ENCODE measurements at regions not wholly inside any gene's neighbourhood (a gene's known extent, or its start where the extent isn't known, plus 50 kb on each side); places are given as distances from the start of the nearest gene placed in this dataset.
"Not testable (repeated sequence)": the region's sequence is repeated elsewhere in the genome, so short reads cannot be mapped to it uniquely, and the experiment has no call there.

GRCh38 chrX:3493605-3494004, 147.2 kb upstream of the MXRA5 start:
- Histone ChIP-seq H3K9me3 (no peaks in the 10 kb centered on the region), H3K36me3 (no peaks in the 10 kb centered on the region), H3K4me1 (no peaks in the 10 kb centered on the region), H3K27ac (no peak overlapping the region), H3K4me3 (no peak overlapping the region), H3K27me3 (no peaks in the 10 kb centered on the region)
- no peak for TF ChIP-seq POLR2A (IDR thresholded peaks at IDR 0.05)
- TF ChIP-seq CTCF (IDR thresholded peaks at IDR 0.05) = no peak
- intact Hi-C loops (cut with DNase I) = no loop called here
- DNase-seq = no peak
- no peak for ATAC-seq

DNA sequence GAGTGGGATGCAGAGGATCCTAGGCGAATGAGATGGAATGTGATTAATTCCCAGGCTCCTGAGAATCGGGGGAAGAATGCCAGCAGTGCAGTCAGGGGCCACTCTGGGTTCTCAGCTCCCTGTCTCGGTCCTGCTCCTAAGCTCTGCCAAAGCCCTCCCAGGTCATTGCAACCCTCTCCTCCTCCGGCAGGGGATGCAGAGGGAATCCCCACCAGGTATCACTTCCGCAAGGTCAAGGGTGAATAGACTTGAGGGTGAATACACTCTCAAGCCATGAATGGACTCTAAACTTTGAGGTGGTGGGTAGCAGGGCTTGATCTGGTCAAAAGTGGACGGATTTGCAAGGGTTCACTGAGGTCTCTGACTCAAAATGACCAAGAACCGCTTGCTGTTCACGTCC, 139.3 kb upstream of the MXRA5 start:
- H3K4me3 ChIP-seq = no peak overlapping the region
- H3K9me3 ChIP-seq = no peaks in the 10 kb centered on the region
- no peak overlapping the region for H3K27ac ChIP-seq
- no peaks in the 10 kb centered on the region for H3K27me3 ChIP-seq
- ATAC-seq = no peak
- intact Hi-C loops (cut with DNase I) = no loop called here
- H3K36me3 ChIP-seq = no peaks in the 10 kb centered on the region
- no peak for DNase-seq
- TF ChIP-seq POLR2A (IDR thresholded peaks at IDR 0.05) = no peak
- no peak for TF ChIP-seq CTCF (IDR thresholded peaks at IDR 0.05)
- no peaks in the 10 kb centered on the region for H3K4me1 ChIP-seq
- WGBS, 4 donors = 66 to 82% (median 79%) methylated on average over 8 of the region's 8 CpGs

GRCh38 chrX:3479026-3479425, 132.6 kb upstream of the MXRA5 start:
- Histone ChIP-seq H3K4me1 (no peaks in the 10 kb centered on the region), H3K27me3 (no peaks in the 10 kb centered on the region), H3K36me3 (no peaks in the 10 kb centered on the region), H3K4me3 (no peak overlapping the region), H3K9me3 (peaks cover 0 to 4% (median 0%) of the 10 kb centered on the region in 12 donors), H3K27ac (no peak overlapping the region)
- no peak for ATAC-seq
- TF ChIP-seq POLR2A (IDR thresholded peaks at IDR 0.05) (no peak), CTCF (IDR thresholded peaks at IDR 0.05) (no peak)
- WGBS, 4 donors = 81 to 89% (median 82%) methylated on average over 4 of the region's 4 CpGs
- intact Hi-C loops (cut with DNase I) = no loop called here
- DNase-seq = no peak

GRCh38 chrX:3476973-3477372, 130.5 kb upstream of the MXRA5 start:
- no peak for ATAC-seq
- no peak overlapping the region for H3K4me3 ChIP-seq

DNA sequence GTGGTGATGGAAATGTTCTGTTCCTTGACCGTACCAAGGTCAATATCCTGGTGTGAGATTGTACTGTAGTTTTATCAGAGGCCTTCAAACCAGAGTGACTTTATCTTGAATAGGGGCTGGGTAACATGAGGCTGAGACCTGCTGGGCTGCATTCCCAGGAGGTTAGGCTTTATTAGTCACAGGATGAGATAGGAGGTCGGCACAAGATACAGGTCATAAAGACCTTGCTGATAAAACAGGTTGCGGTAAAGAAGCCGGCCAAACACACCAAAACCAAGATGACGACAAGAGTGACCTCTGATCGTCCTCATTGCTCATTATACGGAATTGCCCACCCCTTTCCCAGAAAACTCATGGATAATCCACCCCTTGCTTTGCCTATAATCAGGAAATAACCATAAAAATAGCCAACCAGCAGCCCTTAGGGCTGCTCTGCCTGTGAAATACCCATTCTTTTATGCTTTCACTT, 123.8 kb upstream of the MXRA5 start:
- H3K27ac ChIP-seq; DNase-seq; H3K27me3 ChIP-seq; H3K36me3 ChIP-seq; intact Hi-C loops (cut with DNase I); H3K4me3 ChIP-seq; H3K9me3 ChIP-seq; H3K4me1 ChIP-seq: not testable (repeated sequence)
- peak in 1 of 4 donors; percentile 31 for ATAC-seq
- 52 to 76% (median 60%) methylated on average over 7 of the region's 7 CpGs for WGBS, 4 donors

More at GRCh38 chrX:3476973-3477372, 130.5 kb upstream of the MXRA5 start:
- intact Hi-C loops (cut with DNase I) = no loop called here
- no peaks in the 10 kb centered on the region for H3K4me1 ChIP-seq
- no peaks in the 10 kb centered on the region for H3K27me3 ChIP-seq
- H3K36me3 ChIP-seq = no peaks in the 10 kb centered on the region
- 80 to 91% (median 85%) methylated on average over 4 of the region's 4 CpGs for WGBS, 4 donors
- DNase-seq = no peak
- no peak overlapping the region for H3K27ac ChIP-seq
- TF ChIP-seq CTCF (IDR thresholded peaks at IDR 0.05) (no peak), POLR2A (IDR thresholded peaks at IDR 0.05) (no peak)
- peaks cover 0 to 4% (median 0%) of the 10 kb centered on the region in 12 donors for H3K9me3 ChIP-seq

All from heart left ventricle (tissue), 16 donors.